ENCODE measurements at regions not wholly inside any gene's neighbourhood (a gene's known extent, or its start where the extent isn't known, plus 50 kb on each side); places are given as distances from the start of the nearest gene placed in this dataset.
"Not testable (repeated sequence)": the region's sequence is repeated elsewhere in the genome, so short reads cannot be mapped to it uniquely, and the experiment has no call there.

DNA sequence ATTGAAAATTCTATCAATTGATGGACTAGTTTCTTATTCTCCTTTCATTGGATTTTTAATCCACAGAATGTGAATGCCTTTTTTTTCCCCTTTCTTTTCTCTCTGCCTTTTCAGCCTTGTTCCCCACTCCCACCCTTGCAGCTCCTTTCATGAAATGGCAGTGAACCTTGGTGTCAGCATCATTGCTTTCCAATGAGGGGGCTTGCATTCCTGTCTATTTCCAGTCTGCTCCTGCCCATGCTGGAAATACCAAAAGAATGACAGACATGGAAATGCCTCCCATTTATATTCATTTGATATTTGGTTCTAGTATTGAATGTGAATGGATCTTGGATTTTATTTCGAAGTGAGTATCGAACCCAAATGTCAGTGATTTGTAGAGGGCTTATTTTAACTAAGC lies 162.7 kb upstream of the SGCD start:
- no peak for DNase-seq

DNA sequence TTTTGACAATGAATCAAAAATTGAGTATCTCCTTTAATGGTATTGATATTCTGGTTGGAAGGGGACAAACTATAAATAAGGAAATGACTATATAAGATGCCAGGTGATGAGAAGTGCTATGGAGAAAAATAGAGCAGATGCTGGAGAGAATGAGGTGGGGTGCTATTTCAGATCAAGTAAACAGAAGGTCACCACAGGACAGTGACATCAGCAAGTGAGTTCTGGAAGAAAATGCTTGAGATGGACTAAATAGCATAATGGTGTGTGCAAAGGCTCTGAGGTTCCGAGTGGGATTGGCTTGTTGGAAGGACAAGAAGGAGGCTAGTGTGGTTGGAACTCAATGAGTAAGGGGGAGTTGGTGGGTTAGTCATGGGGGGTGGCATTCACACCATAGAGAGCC lies 157.5 kb upstream of the SGCD start:
- no peak for DNase-seq

DNA sequence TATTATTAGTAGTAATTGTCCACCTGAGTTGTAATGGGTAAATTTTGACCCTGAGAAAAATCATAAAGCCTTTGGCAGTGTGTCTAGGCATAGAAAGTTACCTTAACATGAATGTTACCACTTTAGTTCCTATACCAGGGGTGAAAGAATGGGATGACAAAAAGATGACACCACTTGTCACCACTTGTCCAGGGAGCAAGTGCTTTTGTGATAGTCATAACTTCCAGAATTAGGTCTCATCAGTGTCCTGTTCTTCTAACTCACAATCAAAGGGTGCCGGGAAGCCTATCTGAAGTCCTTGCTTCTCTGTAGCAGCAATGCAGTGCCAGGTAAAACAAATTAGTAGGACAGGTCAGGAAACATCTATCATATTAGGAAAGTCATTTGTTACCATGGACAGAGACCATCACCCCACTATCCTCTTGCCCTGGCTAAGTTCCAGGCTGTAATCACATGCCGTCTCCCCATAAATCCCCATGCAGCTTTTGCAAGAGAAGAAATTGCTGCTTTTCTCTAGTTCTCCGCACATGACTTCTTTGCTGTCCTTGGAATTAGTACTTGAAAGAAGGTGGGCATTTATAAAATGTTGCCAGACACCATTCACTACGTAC lies 156.5 kb upstream of the SGCD start:
- no peak for DNase-seq

DNA sequence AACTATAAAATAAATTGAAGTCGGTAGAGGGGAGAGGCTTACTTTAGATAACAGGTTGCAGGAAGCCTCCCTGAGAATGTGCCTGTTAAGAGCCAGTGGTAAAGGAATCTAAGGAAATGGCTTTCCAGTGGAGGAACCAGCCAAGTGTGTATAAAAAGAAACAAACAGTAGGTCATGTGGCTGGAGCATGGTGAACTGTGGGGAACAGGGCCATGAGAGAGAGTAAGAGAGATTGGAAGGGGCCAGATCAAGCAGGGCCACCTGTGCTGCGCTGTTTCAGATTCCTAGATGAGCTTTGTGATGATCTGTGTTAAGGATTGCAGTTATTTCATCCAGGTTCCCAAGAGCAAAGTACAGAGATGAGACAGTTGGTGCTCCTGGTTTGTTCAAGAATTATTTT lies 152.7 kb upstream of the SGCD start:
- DNase-seq, result no peak

DNA sequence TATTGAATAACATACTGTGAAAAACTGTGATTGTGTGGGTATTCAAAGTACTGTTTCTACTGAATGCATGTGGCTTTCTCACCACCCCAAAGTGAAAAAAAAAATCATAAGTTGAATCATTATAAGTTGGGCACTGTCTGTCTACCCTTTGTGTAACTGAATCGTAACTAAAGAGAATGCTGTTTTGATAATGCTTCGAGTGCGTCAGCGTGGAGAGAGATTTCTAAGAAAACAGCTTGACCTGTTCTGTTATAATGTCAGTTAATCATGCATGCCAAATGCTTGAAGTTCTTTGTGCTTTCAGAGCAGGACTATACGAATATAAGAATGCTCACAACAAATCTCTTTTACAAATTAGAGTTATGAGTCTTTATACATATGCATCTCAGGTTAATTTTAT lies 148.8 kb upstream of the SGCD start:
- no peak for DNase-seq

DNA sequence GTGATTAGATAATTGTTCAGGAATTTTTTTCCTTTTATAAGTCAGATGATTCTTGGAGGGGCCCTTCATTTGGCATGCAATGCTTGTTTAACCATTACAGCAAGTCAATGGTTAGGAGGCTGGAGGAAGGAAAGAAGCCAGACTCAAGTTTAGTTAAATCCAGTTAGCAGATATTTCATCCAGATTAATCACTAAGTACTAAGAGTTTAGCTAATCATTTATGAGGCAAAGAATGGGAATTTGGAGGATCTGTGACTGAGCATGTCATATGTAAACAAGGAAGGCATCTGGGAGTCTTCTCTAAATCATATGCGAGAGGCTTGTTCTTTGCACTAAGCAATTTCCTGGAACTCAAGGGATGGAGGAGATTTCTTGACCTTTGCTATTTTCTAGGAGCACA lies 145.3 kb upstream of the SGCD start:
- no peak for DNase-seq

DNA sequence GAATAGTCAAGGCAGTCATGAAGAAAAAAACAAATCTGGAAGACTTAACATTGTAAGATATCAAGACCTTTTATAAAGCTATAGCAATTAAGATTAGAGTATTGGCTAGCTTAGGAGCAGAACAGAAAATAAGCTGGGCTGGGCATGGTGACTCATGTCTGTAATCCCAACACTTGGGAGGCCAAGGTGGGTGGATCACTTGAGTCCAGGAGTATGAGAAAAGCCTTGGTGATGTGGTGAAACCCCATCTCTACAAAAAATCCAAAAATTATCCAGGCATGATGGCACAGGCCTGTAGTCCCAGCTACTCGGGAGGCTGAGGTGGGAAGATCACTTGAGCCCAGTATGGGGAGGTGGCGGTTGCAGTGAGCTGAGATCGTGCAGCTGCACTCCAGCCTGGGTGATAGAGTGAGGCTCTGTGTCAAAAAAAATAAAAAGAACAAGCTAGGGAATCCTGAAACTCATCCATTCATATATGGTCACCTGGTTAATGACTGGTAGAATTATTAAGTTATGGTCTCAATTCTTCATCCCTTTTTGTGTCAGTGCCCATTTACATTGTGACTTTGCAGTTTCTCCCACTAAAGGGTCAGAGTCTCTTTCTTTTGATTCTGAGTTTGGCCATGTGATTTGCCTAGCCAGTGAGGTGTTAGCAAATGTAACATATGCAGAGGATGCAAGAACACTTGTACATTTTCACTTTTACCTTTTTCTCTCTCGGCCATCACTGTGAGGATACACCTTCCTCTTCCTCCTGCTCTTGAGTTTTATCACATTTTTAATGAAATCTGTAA lies 144.6 kb upstream of the SGCD start:
- DNase-seq, result no peak

DNA sequence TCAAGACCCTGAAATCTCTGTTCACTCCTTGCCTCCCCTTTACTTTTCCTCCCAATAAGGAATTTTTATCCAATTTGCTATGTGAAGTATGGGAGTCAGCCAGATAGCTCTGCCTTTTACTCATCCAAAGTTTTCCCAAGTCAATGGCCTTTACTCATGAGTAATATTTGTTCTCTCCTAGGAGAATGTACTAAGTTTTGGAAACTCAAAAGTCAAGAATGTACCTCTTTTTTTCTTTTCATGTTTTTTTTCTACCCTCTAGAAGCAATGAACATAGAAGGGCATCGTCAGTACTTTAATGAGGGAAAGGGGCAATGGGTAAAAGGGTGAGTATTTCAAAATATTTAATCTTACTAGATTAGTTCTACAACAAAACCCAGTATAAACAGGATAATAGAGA lies 140.2 kb upstream of the SGCD start:
- no peak for DNase-seq

DNA sequence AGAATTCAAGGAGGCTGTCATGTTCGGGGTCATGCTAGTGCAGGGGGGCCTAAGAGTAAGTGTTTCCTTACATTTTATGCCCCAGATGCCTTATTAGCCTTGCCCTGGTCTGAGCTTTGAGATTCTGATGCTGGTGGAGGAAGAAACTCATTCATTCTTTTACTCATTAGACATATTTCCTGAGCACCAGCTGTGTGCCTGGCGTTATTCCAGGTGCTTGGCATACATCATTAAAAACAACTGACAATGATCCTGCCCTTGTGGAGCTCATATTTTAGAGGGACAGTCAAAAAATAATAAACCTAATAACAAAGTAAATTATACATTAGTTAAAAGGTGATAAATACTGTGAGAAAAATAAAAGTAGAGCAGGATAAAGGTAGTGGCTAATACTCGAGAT lies 138.9 kb upstream of the SGCD start:
- DNase-seq, result no peak

DNA sequence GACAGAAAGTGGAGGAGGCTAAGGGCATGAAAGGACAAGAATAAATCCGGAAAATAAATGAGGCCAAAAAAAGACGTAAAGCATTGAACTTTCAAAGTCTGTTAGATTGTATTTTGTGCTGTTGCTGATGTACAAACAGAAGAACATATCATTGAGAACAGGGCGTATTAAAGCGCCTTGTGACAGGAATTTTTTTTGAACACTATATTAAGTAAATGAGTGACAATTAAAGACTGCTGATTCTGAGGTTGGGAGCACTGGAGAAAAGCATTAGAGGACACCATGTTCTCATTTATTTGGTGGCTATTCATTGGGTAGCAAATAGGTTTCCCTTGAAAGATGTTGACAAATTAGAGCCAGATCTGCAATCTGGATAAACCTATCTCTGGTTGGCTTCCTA lies 137.3 kb upstream of the SGCD start:
- DNase-seq, result no peak

DNA sequence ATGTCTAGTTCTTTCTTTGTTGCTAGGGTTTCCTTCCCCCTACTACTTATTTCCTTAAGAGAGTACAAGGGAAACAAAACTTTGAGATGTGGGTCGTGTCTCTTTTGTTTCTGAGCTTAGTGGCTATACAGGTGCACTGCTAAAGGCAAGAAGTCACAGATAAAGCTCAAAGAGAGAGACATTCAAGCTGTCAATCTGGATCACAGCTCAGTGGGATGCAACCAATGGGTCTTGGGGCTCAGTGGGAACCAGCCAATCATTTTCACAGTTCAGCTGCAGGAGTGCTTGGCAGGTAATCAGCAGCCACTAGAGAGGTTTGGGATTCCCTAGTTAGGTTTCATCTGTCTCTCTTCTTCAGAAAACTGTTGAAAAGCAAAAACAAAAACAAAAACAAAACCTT lies 135.4 kb upstream of the SGCD start:
- no peak for DNase-seq

DNA sequence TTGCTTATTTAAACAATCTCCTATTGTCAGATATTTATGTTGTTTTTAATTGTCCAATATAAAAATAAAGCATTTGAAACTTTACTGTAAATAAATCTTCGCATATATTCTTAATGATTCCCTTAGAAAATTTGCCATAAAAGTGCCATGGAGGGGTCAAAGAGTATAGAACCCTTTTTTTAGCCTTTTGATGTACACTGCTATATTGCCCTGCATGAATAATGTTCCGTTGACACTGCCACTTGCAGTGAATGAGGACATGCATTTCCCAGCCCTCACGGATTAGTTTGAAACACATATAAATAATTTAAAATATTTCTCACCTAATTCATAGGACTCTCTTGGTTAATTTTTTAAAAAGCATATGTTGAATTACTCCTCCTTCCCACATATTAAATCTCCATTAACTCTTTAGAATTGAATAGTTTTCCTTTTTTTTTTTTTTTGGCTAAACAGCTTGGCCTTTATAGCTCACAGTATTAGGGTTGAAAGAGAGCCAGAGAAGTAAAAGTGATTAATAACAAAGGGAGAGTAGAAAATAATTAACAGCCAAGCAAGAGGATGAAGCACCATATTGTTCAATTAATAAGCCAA lies 129.8 kb upstream of the SGCD start:
- no peak for DNase-seq

DNA sequence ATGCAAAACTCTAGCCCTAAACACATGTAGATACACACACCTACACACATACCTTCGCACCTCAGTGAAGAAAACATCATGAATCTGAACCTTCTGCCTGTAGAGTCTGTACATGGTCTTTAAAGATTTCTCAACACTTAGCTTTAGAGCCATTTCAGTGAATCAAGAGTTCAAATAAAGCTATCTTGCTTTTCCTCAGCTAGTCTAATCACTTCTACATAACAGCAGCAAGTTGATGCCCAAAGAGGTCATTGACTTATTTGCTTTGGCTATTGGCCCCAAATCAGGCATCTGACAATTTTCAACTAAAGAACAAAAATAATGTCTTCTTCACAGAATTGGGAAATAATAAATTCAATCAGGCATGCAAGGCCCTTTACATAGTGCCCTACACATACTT lies 127.9 kb upstream of the SGCD start:
- no peak for DNase-seq

DNA sequence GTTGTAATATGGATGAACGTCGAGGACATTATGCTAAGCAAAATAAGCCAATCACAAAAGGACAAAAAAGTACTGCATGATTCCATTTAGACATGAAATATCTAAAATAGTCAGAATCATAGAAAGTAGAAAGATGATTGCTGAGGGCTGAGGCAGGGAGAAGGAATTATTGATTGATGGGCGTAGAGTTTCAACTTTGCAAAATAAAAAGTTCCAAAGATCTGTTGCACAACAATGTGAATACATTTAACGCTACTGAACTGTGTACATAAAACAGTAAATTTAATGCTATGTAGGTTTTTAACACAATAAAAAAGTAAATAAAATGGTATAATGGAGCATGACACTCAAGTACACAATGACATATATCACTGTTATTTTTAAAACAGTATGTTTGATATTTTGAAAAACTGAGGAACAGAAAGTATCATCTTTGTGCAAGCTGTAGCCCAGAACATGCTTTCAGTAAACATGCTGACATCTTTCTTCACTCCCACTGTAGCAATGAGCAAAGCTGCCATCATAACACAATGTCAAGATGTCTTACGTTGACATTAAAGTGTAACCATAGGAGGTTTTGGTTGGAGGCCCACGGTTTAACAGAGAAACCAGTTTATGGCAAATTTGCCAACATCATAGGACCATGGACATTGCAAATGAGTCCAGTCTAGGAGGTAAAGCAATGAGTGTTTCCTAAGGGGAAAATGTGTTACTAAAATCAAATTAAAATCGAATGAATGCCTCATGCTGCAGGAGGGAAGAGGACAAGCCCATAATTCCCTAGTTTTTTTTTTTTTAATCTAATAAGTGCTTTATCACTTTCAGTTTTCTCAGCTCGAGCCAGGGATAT lies 125.8 kb upstream of the SGCD start:
- DNase-seq, result no peak

DNA sequence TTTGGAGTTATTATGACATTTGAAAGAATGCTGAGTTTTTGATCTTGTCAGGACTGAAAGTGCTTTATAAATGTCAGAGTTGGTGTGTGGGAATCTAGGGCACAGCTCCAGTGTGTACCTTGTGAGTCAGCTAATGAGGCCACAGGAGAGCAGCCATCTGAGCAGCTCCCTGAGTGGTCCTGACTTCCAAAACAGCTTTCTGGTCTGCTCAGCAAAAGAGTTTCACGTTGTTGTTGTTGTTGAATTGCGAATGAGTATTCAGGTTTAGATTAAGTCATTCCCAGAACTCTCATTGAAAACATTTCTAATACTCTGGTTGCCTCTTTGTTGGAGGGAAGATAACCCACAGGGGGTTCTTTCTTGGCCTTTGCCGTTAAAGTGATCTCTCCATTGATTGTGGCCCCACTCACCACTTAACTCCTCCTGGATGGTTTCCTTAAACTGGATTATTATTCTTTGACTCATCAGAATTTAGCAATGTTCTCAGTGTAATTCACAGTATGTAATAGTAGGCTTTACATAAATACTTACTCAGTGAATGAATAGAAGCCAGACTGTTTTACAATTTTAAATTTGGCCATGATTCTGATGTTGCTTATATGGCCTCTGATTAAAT lies 125.1 kb upstream of the SGCD start:
- DNase-seq, result no peak

DNA sequence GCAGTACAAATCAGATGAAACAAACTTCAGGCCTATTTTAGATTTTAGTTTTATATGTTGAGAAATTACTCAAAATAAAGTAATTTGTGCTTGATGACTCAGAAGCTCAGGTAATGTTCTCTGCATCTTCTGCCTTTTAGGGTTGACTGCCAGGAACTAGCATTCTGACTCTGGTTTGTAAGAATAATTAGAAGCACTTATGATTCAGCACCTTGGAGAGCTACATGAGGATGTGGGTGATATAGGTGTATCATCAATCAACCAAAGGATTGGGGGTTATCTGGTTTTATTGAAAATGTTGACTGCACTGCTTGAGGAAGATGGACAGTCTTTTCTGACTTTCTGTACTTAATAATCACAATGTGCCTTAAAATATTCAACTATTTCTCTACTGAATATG lies 118.7 kb upstream of the SGCD start:
- no peak for DNase-seq

DNA sequence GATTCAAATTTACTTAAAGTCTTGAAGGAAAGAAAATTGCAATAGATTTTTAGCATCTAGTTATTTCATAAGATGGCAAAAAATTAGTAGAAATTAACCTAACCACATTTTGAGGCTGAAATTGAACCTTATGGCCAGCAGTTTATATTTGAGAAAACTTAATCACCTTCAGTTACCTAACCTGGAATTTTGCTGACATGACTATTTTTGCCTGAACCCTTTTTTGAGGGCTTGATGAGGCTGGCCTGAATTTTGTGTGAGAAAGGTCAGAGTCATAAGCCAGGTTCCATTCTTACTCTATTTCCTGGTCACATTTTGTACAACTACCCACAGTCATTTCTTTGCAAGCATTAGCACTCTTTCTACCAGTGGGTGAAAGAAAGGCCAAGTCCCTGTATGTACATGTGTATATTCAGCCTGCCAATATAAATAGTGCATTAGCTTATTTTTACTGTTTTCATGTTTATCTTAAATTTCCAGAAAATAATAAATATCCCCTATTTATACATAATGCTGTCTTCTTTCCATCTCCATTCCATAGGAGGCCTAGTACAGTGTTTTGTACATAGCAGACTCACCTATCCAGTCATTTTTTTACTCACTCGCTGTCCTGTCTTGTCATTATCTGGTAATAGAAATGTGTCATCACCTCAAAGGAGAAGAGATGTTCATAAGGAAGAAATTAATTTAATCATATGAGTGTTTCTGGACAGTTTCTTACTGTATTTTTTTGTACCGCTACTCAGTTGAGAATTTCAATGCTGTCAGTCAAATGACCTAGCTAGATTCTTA lies 108.4 kb upstream of the SGCD start:
- DNase-seq, result no peak

DNA sequence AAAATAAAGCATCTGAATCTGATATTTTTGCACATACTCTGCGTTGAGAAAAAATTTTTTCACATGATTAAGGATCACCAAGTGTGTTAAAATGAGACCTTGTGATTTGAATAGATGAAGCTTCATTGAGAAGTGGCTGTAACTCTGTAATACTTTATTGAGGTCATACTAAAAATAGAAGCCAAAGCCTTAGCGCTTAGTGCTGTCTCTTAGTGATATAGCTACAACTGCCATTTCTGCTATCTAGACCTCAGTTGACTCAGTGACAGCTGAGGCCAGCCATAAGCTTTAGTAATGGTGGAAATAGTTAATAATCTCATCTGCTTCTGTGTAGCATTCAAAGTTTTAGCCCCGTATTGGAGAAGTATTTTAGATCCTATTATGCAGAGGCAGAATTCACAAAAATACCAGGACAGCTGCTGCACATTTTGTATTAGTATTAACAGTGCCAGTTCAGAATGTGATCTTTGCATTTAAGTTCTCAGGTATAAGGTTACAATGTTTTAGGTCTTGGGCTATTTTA lies 107.4 kb upstream of the SGCD start:
- no peak for DNase-seq

DNA sequence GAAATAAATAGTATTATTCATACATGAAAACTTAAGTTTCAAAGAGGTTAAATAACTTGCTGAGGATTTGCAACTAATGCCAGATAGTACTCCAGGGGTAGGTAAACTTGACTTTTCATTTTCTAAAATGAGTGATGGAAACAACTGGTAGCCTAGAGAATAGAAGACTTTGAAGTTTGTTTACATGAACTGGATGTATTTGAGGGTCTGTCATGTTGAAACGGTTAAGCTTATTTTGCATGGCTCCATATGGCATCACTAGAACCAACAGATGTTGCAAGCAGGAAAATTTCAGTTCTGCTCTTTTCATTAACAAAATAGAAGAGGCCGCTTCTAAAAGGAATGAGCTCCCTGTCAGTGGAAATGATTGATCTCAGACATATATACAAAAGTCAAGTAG lies 105.1 kb upstream of the SGCD start:
- DNase-seq, result no peak

DNA sequence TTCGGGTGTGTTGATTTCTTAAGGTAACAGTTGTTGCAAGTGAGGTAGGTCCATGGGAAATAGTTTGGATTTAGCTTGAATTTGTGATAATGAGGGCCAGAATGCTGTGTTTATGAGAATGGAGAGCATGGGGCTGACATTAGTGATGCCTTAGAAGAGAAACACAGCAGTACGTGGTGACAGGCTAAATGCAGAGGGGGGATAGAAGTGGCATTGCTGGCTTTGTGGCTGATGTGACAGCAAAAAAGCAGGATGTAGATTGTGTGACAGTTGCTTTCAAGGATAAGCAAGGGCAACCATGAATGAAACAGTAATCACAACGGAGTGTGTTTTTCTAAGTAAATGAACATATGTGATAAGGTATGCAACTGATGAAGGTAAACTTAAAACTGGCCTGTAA lies 103.4 kb upstream of the SGCD start:
- no peak for DNase-seq

DNA sequence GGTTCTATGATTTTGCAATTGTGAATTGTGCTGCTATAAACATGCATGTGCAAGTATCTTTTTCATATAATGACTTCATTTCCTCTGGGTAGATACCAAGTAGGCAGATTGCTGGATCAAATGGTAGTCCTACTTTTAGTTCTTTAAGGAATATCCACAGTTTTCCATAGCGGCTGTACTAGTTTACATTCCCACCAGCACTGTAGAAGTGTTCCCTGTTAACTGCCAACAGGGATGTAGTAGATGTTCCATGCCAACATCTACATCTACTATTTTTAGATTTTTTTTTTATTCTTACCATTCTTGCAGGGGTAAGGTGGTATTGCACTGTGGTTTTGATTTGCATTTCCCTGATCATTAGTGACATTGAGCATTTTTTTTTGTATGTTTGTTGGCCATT lies 100.5 kb upstream of the SGCD start:
- not testable (repeated sequence) for DNase-seq

DNA sequence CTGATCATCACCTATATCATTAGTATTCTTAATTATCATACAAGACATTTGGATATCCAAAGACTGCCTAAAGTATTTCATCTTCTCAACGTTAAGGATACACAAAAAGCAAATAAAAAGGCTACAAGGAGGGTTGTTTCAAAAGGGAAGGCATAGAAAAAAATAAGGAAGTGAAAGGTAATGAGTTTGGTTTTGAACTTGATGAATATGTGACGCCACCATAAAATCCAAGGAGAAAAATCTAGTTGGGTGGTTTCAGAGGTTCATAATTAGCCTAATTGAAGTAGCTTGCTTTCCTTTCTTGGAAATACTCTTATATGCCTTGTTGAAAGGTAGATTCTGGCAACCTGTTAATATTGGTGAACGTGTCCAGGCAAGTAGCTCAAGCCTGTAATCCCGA lies 96.1 kb upstream of the SGCD start:
- no peak for DNase-seq

All from CD4-positive, alpha-beta T cell treated with Interleukin-4 for 4 hours (primary cell).